HUES48 (cell line): ENCODE measurements at regions not wholly inside any gene's neighbourhood (a gene's known extent, or its start where the extent isn't known, plus 50 kb on each side); places are given as distances from the start of the nearest gene placed in this dataset.

ENCODE experiments used
- H3K27ac ChIP-seq: one replicate; pipeline ENCODE4 v1.7.0; 2013; ENCODE audit warnings: low read depth, low read length, inconsistent platforms
- H3K27me3 ChIP-seq: 2 replicates; pipeline ENCODE4 v1.6.1; 2013; ENCODE audit warnings: mild to moderate bottlenecking, low read length; ENCODE audit not compliant: control insufficient read depth, insufficient read depth
- H3K36me3 ChIP-seq: 2 replicates; pipeline ENCODE4 v1.6.1; 2013; ENCODE audit warnings: low read length; ENCODE audit not compliant: control insufficient read depth, insufficient read depth
- H3K4me1 ChIP-seq: 2 replicates; pipeline ENCODE4 v1.6.1; 2013; ENCODE audit warnings: mild to moderate bottlenecking, low read length; ENCODE audit not compliant: control insufficient read depth, insufficient read depth
- H3K4me3 ChIP-seq: 2 replicates; pipeline ENCODE4 v1.5.1; 2013; ENCODE audit warnings: mild to moderate bottlenecking, low read depth, low read length
- H3K9ac ChIP-seq: 2 replicates; pipeline ENCODE4 v1.6.1; 2013; ENCODE audit warnings: mild to moderate bottlenecking, low read depth, low read length, moderate library complexity
- H3K9me3 ChIP-seq: 2 replicates; pipeline ENCODE4 v1.6.1; 2013; ENCODE audit warnings: low read length; ENCODE audit not compliant: control insufficient read depth, insufficient read depth

GRCh38 chr5:71932131-71932654 is 175.1 kb upstream of the MAP1B start:
- Histone ChIP-seq H3K36me3 (no peaks in the 10 kb centered on the region), H3K27me3 (no peaks in the 10 kb centered on the region), H3K9ac (no peak overlapping the region), H3K4me3 (no peak overlapping the region), H3K27ac (no peak overlapping the region), H3K4me1 (no peaks in the 10 kb centered on the region), H3K9me3 (no peaks in the 10 kb centered on the region)

- H3K9ac ChIP-seq, result no peak overlapping the region
- H3K27me3 ChIP-seq, result no peaks in the 10 kb centered on the region
- no peak overlapping the region for H3K4me3 ChIP-seq
- no peaks in the 10 kb centered on the region for H3K36me3 ChIP-seq
- no peaks in the 10 kb centered on the region for H3K4me1 ChIP-seq
- peak overlapping the region; percentile 43 for H3K27ac ChIP-seq
- H3K9me3 ChIP-seq, result no peaks in the 10 kb centered on the region
These were observed 174.5 kb upstream of the MAP1B start for GRCh38 chr5:71932655-71933338.

GRCh38 chr5:71934322-71934721 is 173.0 kb upstream of the MAP1B start:
- H3K4me3 ChIP-seq, result no peak overlapping the region
- no peaks in the 10 kb centered on the region for H3K36me3 ChIP-seq
- peaks cover 8% of the 10 kb centered on the region; the same call in 1 of the 2 replicates for H3K4me1 ChIP-seq
- no peaks in the 10 kb centered on the region for H3K27me3 ChIP-seq
- H3K9me3 ChIP-seq, result no peaks in the 10 kb centered on the region
- no peak overlapping the region for H3K9ac ChIP-seq
- H3K27ac ChIP-seq, result no peak overlapping the region

- Histone ChIP-seq H3K27ac (peak overlapping the region; percentile 30), H3K36me3 (no peaks in the 10 kb centered on the region), H3K9ac (no peak overlapping the region), H3K4me1 (peaks cover 11% of the 10 kb centered on the region; the same call in 1 of the 2 replicates), H3K9me3 (no peaks in the 10 kb centered on the region), H3K4me3 (no peak overlapping the region), H3K27me3 (no peaks in the 10 kb centered on the region)
These were observed 169.2 kb upstream of the MAP1B start for GRCh38 chr5:71937921-71938698.

- Histone ChIP-seq H3K9ac (no peak overlapping the region), H3K9me3 (no peaks in the 10 kb centered on the region), H3K27ac (peak overlapping the region; percentile 30)
These were observed 168.4 kb upstream of the MAP1B start for GRCh38 chr5:71938895-71939294.

GRCh38 chr5:71939452-71940230 is 167.6 kb upstream of the MAP1B start:
- H3K36me3 ChIP-seq, result no peaks in the 10 kb centered on the region
- H3K4me1 ChIP-seq, result peaks cover 24% of the 10 kb centered on the region
- no peaks in the 10 kb centered on the region for H3K27me3 ChIP-seq
- H3K9me3 ChIP-seq, result no peaks in the 10 kb centered on the region
- H3K4me3 ChIP-seq, result no peak overlapping the region
- H3K27ac ChIP-seq, result no peak overlapping the region
- H3K9ac ChIP-seq, result no peak overlapping the region

More at GRCh38 chr5:71938895-71939294, 168.4 kb upstream of the MAP1B start:
- H3K4me1 ChIP-seq, result peaks cover 16% of the 10 kb centered on the region
- no peak overlapping the region for H3K4me3 ChIP-seq
- no peaks in the 10 kb centered on the region for H3K27me3 ChIP-seq
- no peaks in the 10 kb centered on the region for H3K36me3 ChIP-seq

GRCh38 chr5:71943874-71944273 is 163.4 kb upstream of the MAP1B start:
- H3K4me1 ChIP-seq, result peaks cover 21% of the 10 kb centered on the region
- peaks cover 4% of the 10 kb centered on the region; the same call in 1 of the 2 replicates for H3K9me3 ChIP-seq
- peak overlapping the region; percentile 3; the same call in 1 of the 2 replicates for H3K9ac ChIP-seq
- no peak overlapping the region for H3K27ac ChIP-seq
- no peaks in the 10 kb centered on the region for H3K27me3 ChIP-seq
- H3K36me3 ChIP-seq, result no peaks in the 10 kb centered on the region
- H3K4me3 ChIP-seq, result no peak overlapping the region

- H3K4me3 ChIP-seq, result no peak overlapping the region
- H3K4me1 ChIP-seq, result peaks cover 18% of the 10 kb centered on the region
- H3K9ac ChIP-seq, result no peak overlapping the region
- H3K9me3 ChIP-seq, result peaks cover 4% of the 10 kb centered on the region; the same call in 1 of the 2 replicates
- no peaks in the 10 kb centered on the region for H3K36me3 ChIP-seq
- no peak overlapping the region for H3K27ac ChIP-seq
- H3K27me3 ChIP-seq, result no peaks in the 10 kb centered on the region
These were observed 161.8 kb upstream of the MAP1B start for GRCh38 chr5:71945436-71945835.

- H3K27me3 ChIP-seq, result no peaks in the 10 kb centered on the region
- H3K4me3 ChIP-seq, result no peak overlapping the region
- no peaks in the 10 kb centered on the region for H3K36me3 ChIP-seq
These were observed 160.8 kb upstream of the MAP1B start for GRCh38 chr5:71946343-71947030.

GRCh38 chr5:71948206-71948605 is 159.1 kb upstream of the MAP1B start:
- H3K9ac ChIP-seq, result no peak overlapping the region
- no peak overlapping the region for H3K27ac ChIP-seq
- H3K4me3 ChIP-seq, result no peak overlapping the region
- H3K27me3 ChIP-seq, result no peaks in the 10 kb centered on the region
- H3K9me3 ChIP-seq, result peaks cover 4% of the 10 kb centered on the region; the same call in 1 of the 2 replicates
- H3K4me1 ChIP-seq, result peaks cover 14% of the 10 kb centered on the region
- no peaks in the 10 kb centered on the region for H3K36me3 ChIP-seq

More at GRCh38 chr5:71946343-71947030, 160.8 kb upstream of the MAP1B start:
- H3K9me3 ChIP-seq, result peaks cover 4% of the 10 kb centered on the region; the same call in 1 of the 2 replicates
- peaks cover 18% of the 10 kb centered on the region for H3K4me1 ChIP-seq
- no peak overlapping the region for H3K9ac ChIP-seq
- no peak overlapping the region for H3K27ac ChIP-seq
